GM23338 (cell line): ENCODE measurements at regions not wholly inside any gene's neighbourhood (a gene's known extent, or its start where the extent isn't known, plus 50 kb on each side); places are given as distances from the start of the nearest gene placed in this dataset.

ENCODE experiments used
- ATAC-seq: fragments of 200-7000 bp; cut with Tn5 transposase; 3 replicates; pipeline ENCODE4 v1.9.1; 2020
- DNase-seq: peaks from one replicate; pipeline ENCODE4 v3.0.0-alpha.2; 2015; ENCODE audit warnings: low spot score
- H2AFZ ChIP-seq: fragments of 200-600 bp; sonication (generic); 2 replicates; pipeline ENCODE4 v1.8.0; 2016; ENCODE audit warnings: antibody characterized with exemption, mild to moderate bottlenecking, moderate library complexity
- H3F3A ChIP-seq: fragments of 200-600 bp; sonication (generic); replicated peaks from 2 replicates; pipeline ENCODE4 v1.8.0; 2017; ENCODE audit warnings: antibody characterized with exemption, mixed run types, low read depth
- H3K27ac ChIP-seq: fragments of 200-600 bp; sonication (generic); 2 replicates; pipeline ENCODE4 v1.6.1; 2016; ENCODE audit warnings: low read depth
- H3K27me3 ChIP-seq: fragments of 200-600 bp; sonication (generic); 2 replicates; pipeline ENCODE4 v1.8.0; 2016; ENCODE audit warnings: mild to moderate bottlenecking, mixed run types, moderate library complexity; ENCODE audit not compliant: insufficient read depth
- H3K36me3 ChIP-seq: fragments of 200-600 bp; sonication (generic); 2 replicates; pipeline ENCODE4 v1.8.0; 2016; ENCODE audit warnings: mild to moderate bottlenecking; ENCODE audit not compliant: insufficient read depth
- H3K4me1 ChIP-seq: fragments of 200-600 bp; sonication (generic); 2 replicates; pipeline ENCODE4 v1.8.0; 2016; ENCODE audit warnings: mild to moderate bottlenecking, moderate library complexity; ENCODE audit not compliant: insufficient read depth
- H3K4me2 ChIP-seq: fragments of 200-600 bp; sonication (generic); 2 replicates; pipeline ENCODE4 v1.7.1; 2017; ENCODE audit warnings: mixed run types
- H3K4me3 ChIP-seq: fragments of 200-600 bp; sonication (generic); 2 replicates; pipeline ENCODE4 v1.6.1; 2016; ENCODE audit warnings: mixed run types
- H3K79me2 ChIP-seq: fragments of 200-600 bp; sonication (generic); replicated peaks from 2 replicates; pipeline ENCODE4 v1.8.0; 2017; ENCODE audit warnings: mild to moderate bottlenecking; ENCODE audit not compliant: insufficient read depth
- H3K9me2 ChIP-seq: fragments of 200-600 bp; sonication (generic); 2 replicates; pipeline ENCODE4 v1.8.0; 2017; ENCODE audit not compliant: insufficient read depth
- H4K20me1 ChIP-seq: fragments of 200-600 bp; sonication (generic); replicated peaks from 2 replicates; pipeline ENCODE4 v1.8.0; 2017; ENCODE audit warnings: mild to moderate bottlenecking; ENCODE audit not compliant: insufficient read depth
- H3K27ac Mint-ChIP-seq: 2 replicates; pipeline ENCODE4 v1.8.0; 2020; ENCODE audit warnings: inconsistent platforms, mild to moderate bottlenecking, moderate library complexity, mixed read lengths
- H3K27me3 Mint-ChIP-seq: 3 replicates; pipeline ENCODE4 v1.8.0; 2022; ENCODE audit warnings: low read depth, mild to moderate bottlenecking, moderate library complexity, mixed read lengths, inconsistent platforms; ENCODE audit not compliant: insufficient read depth, poor library complexity
- H3K36me3 Mint-ChIP-seq: 3 replicates; pipeline ENCODE4 v1.8.0; 2021; ENCODE audit warnings: low read depth, mild to moderate bottlenecking, inconsistent platforms, moderate library complexity, mixed read lengths
- H3K4me1 Mint-ChIP-seq: 3 replicates; pipeline ENCODE4 v1.8.0; 2020; ENCODE audit warnings: mild to moderate bottlenecking, inconsistent platforms, mixed read lengths
- H3K4me3 Mint-ChIP-seq: 3 replicates; pipeline ENCODE4 v1.8.0; 2021; ENCODE audit warnings: moderate library complexity, mild to moderate bottlenecking, inconsistent platforms, mixed read lengths
- H3K9me3 Mint-ChIP-seq: 3 replicates; pipeline ENCODE4 v1.8.0; 2020; ENCODE audit warnings: moderate library complexity, mild to moderate bottlenecking, inconsistent platforms, mixed read lengths
- CREB1 ChIP-seq: fragments of 250-450 bp; sonication (Bioruptor Pico); IDR thresholded peaks from 2 replicates; pipeline ENCODE4 v1.5.0; 2020; ENCODE audit warnings: low read depth, mild to moderate bottlenecking, moderate library complexity
- CTCF ChIP-seq, 2 experiments: fragments of 200-600 bp in 1 of 2; sonication (generic) in 1 of 2; conservative IDR thresholded peaks; 2 replicates each; pipeline versions ENCODE4 v1.5.1 to v1.6.1; 2016 to 2017; ENCODE audit warnings: antibody characterized with exemption in 2 of 2, low read depth in 2 of 2, mild to moderate bottlenecking in 2 of 2, moderate library complexity in 1 of 2
- EZH2 ChIP-seq: fragments of 200-600 bp; sonication (generic); IDR thresholded peaks from one replicate; pipeline ENCODE4 v1.8.0; 2017; ENCODE audit warnings: antibody characterized with exemption, mild to moderate bottlenecking, low read depth; ENCODE audit not compliant: unreplicated experiment
- EZH2phosphoT487 ChIP-seq: fragments of 200-600 bp; sonication (generic); IDR thresholded peaks from one replicate; pipeline ENCODE4 v1.8.1; 2018; ENCODE audit warnings: antibody characterized with exemption; ENCODE audit not compliant: unreplicated experiment
- JUNB ChIP-seq: IDR thresholded peaks from one replicate; pipeline ENCODE4 v1.6.1; 2016; ENCODE audit warnings: antibody characterized with exemption; ENCODE audit not compliant: unreplicated experiment
- NANOG ChIP-seq: IDR thresholded peaks from 2 replicates; pipeline ENCODE4 v1.6.1; 2016; ENCODE audit warnings: antibody characterized with exemption, borderline replicate concordance
- POLR2AphosphoS5 ChIP-seq: IDR thresholded peaks from 2 replicates; pipeline ENCODE4 v1.6.1; 2016; ENCODE audit warnings: antibody characterized with exemption, low read depth
- REST ChIP-seq: IDR thresholded peaks from one replicate; pipeline ENCODE4 v1.6.1; 2018; ENCODE audit warnings: antibody characterized with exemption; ENCODE audit not compliant: unreplicated experiment
- STAT1 ChIP-seq: IDR thresholded peaks from one replicate; pipeline ENCODE4 v1.6.1; 2016; ENCODE audit warnings: antibody characterized with exemption; ENCODE audit not compliant: unreplicated experiment
- ZNF114 ChIP-seq: fragments of 250-450 bp; sonication (Bioruptor Pico); IDR thresholded peaks from 2 replicates; pipeline ENCODE4 v1.5.0; 2020; ENCODE audit warnings: mild to moderate bottlenecking, moderate library complexity
- ZNF331 ChIP-seq: fragments of 250-450 bp; sonication (Bioruptor Pico); IDR thresholded peaks from 2 replicates; pipeline ENCODE4 v1.5.0; 2020; ENCODE audit warnings: low read depth, mild to moderate bottlenecking, moderate library complexity
- ZNF462 ChIP-seq: fragments of 250-450 bp; sonication (Bioruptor Pico); IDR thresholded peaks from 2 replicates; pipeline ENCODE4 v1.5.0; 2020; ENCODE audit warnings: mild to moderate bottlenecking, moderate library complexity
- TF ChIP-seq, protein P1 (sequence below): IDR thresholded peaks from 2 replicates; pipeline ENCODE4 v1.6.1; 2016; ENCODE audit warnings: antibody characterized with exemption

DNA sequence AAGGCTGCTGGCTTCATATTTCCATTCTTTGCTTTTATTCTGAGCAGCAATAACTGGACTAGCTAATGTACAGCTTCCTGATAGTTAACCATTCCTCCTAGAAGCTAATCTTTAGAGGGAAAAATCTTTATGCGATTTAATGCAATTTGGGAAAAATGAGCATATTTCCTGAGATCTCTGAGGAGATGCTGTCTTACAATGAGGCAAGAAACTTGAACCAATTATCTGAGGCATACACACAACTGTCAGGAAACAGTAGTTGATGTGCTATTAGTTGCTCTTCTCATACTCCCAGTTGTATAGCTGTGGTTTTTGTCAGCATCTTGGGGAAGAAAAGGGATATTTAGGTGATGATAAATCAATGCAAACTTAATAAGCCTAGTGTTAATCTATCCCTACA lies 265.9 kb downstream of the NEBL start:
- Mint-ChIP-seq H3K4me3 (no peak overlapping the region), H3K36me3 (no peaks in the 10 kb centered on the region)
- TF ChIP-seq ZNF331 (CRISPR knock-in tag) (no peak), EZH2 (no peak), ZNF114 (no peak), STAT1 (no peak), POLR2AphosphoS5 (no peak), NANOG (no peak), ZNF462 (CRISPR knock-in tag) (no peak), JUNB (no peak), EZH2phosphoT487 (no peak), REST (no peak), CTCF (conservative IDR thresholded peaks at IDR 0.05; ENCODE audit: low read depth in 2 of 2) (no peak), CREB1 (CRISPR knock-in tag) (no peak)
- TF ChIP-seq, protein P1, sequence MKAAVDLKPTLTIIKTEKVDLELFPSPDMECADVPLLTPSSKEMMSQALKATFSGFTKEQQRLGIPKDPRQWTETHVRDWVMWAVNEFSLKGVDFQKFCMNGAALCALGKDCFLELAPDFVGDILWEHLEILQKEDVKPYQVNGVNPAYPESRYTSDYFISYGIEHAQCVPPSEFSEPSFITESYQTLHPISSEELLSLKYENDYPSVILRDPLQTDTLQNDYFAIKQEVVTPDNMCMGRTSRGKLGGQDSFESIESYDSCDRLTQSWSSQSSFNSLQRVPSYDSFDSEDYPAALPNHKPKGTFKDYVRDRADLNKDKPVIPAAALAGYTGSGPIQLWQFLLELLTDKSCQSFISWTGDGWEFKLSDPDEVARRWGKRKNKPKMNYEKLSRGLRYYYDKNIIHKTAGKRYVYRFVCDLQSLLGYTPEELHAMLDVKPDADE, result no peak

More for the DNA sequence above, 265.9 kb downstream of the NEBL start:
- no peak for ATAC-seq
- H3K36me3 ChIP-seq, result no peaks in the 10 kb centered on the region
- H3K27ac Mint-ChIP-seq, result no peak overlapping the region
- H3K4me1 ChIP-seq, result peaks cover 24% of the 10 kb centered on the region
- no peak overlapping the region for H3K4me3 ChIP-seq
- no peaks in the 10 kb centered on the region for H3K79me2 ChIP-seq
- H3K9me2 ChIP-seq, result peaks cover 10% of the 10 kb centered on the region
- H3K27me3 Mint-ChIP-seq, result no peaks in the 10 kb centered on the region
- H2AFZ ChIP-seq, result no peak overlapping the region
- no peaks in the 10 kb centered on the region for H3K9me3 Mint-ChIP-seq
- peaks cover 7% of the 10 kb centered on the region; the same call in 2 of the 3 replicates for H3K4me1 Mint-ChIP-seq
- H3K27me3 ChIP-seq, result no peaks in the 10 kb centered on the region
- no peak overlapping the region for H3K27ac ChIP-seq
- no peak overlapping the region for H3K4me2 ChIP-seq
- H4K20me1 ChIP-seq, result no peaks in the 10 kb centered on the region
- no peak for DNase-seq
- H3F3A ChIP-seq, result no peaks in the 10 kb centered on the region
